ENCODE measurements at regions not wholly inside any gene's neighbourhood (a gene's known extent, or its start where the extent isn't known, plus 50 kb on each side); places are given as distances from the start of the nearest gene placed in this dataset.
"Not testable (repeated sequence)": the region's sequence is repeated elsewhere in the genome, so short reads cannot be mapped to it uniquely, and the experiment has no call there.

- no peak for DNase-seq
Observed at GRCh38 chr7:65317372-65317771, 56.3 kb upstream of the ZNF92 start.

DNA sequence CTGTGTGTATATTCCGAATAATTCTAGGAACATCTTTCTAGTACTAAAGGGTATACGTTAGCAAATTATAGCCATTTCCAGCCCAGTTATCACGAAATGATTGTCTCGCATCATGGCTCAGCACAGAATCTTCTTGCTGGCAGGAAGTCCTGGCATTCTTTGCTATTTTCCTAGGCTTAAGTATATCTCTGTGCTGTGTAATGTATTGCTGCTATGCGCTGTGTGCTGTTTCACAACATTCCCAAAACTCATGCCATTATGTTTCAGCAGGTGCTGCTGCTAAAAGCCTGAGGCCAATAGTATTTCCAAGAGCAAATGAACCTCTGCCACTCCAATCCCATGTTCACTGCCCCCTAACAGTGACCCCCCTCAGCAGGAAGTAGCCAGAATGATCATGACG, 62.9 kb upstream of the ZNF92 start:
- DNase-seq: no peak

GRCh38 chr7:65308300-65308678, 65.4 kb upstream of the ZNF92 start:
- DNase-seq: no peak

DNA sequence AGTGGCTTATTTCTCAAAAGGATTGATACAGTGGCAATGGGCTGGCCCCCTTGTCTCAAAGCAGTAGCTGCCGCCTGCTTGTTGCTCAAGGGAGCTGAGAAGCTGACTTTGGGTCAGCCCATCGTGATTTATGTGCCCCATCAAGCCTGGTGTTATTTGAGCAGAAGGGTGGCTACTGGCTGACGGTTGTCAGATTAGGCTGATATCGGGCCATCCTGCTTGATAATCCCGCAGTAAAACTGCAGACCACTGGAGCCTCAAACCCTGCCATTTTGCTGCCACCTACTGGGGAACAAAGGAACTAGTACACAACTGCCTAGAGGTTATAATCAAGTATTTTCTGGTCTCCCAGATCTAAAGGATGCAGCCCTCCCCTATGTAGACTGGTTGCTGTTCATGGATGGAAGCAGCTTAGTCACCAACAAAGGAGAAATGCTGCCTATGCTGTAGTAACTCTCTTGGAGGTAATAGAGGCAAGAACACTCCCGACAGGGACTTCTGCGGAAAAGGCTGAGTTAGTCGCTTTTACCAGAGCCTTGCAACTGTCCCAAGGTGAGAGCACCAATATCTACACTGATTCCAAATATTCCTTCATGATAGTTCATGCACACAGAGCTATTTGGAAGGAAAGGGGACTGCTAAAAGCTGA, 65.9 kb upstream of the ZNF92 start:
- peak; percentile 4 for DNase-seq

DNA sequence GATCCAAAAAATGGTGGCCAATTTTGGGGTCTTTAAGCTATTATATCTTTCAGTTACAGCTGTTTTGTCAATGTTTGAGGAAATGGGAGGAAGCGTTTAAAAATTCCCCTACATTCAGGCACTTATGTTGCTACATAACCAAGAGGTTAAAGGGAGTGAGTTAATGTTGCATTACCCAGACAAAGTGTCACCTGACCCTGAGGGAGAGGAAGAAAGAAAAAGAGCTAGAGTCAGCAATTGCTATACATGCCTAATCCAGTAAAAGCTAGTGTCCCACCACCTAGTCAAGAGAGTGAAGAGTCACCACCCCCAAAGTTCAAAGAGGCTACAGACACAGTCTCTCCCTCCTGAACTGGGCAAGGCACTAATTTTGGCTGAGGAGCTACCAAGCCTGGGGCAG, 69.5 kb upstream of the ZNF92 start:
- no peak for DNase-seq

GRCh38 chr7:65302883-65303282, 70.8 kb upstream of the ZNF92 start:
- no peak for DNase-seq

DNA sequence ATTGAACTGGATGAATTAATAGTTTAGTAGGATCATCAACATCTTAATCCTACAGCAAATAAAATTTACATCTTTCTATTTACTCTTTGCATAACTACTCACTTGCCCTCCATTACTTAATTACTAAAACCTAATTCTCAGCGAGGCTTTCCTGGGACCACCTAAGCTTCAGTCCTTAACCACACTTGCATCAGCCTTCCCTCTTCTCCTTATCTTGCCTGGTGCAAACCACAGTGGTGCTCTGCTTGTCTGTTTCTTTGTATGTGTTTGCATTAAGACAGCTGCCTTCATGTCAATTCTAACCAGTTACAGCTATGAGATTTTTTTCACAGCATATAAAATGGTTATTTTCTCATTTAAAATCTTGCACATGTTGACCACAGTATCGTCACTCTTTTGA, 72.6 kb upstream of the ZNF92 start:
- no peak for DNase-seq

GRCh38 chr7:65295409-65295808, 78.2 kb upstream of the ZNF92 start:
- no peak for DNase-seq

DNA sequence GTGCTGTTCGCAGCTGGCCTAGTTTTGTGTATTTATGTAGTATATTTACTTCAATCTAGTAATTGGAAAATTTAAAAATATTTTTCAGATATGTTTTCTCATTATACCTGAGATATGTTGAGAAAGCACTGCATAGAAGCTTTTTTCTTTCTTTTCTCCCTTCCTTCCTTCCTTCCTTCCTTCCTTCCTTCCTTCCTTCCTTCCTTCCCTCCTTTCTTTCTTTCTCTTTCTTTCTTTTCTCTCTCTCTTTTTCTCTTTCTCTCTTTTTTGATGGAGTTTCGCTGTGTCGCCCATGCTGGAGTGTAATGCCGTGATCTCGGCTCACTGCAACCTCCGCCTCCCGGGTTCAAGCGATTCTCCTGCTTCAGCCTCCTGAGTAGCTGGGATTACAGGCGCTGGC, 83.3 kb upstream of the ZNF92 start:
- not testable (repeated sequence) for DNase-seq

DNA sequence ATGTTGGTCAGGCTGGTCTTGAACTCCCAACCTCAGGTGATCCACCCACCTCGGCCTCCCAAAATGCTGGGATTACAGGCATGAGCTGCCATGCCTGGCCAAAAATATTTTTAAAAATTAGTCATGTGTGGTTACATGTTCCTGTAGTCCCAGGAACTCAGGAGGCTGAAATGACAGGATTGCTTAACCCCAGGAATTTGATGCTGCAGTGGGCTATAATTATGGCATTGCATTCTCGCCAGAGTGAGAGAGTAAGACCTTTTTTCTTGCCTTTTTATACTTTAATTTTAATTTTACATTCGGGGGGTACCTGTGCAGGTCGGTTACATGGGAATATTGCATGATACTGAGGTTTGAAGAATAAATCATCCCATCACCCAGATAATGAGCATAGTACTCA, 86.6 kb upstream of the ZNF92 start:
- no peak for DNase-seq

- DNase-seq: no peak
Observed at GRCh38 chr7:65285906-65286864, 87.5 kb upstream of the ZNF92 start.

DNA sequence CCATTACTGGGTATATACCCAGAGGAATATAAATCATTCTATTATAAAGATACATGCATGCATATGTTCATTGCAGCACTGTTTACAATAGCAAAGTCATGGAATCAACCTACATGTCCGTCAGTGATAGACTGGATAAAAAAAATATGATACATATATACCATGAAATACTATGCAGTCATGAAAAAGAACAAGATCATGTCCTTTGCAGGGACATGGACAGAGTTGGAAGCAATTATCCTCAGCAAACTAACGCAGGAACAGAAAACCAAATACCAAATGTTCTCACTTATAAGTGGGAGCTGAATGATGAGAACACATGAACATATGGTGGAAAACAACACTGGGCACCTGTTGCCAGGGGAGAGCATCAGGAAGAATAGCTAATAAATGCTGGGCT, 88.4 kb upstream of the ZNF92 start:
- DNase-seq: not testable (repeated sequence)

DNA sequence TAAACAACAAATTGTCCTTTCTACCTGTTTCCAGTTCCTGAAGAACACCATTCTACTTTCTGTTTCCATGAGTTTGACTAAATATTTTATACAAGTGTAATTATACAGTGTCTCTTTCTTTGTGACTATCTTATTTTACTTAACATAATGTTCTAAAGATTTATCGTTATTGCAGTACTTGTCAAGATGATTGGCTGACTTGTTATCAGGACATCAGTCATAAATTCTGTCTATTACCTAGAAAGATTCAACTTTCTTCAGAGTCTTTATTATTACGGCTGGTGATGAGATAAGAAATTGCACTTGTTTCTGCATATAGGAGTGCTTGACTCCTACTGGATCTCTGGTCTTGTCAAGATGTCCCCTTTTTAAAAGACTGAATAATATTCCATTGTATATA, 93.9 kb upstream of the ZNF92 start:
- DNase-seq: no peak

DNA sequence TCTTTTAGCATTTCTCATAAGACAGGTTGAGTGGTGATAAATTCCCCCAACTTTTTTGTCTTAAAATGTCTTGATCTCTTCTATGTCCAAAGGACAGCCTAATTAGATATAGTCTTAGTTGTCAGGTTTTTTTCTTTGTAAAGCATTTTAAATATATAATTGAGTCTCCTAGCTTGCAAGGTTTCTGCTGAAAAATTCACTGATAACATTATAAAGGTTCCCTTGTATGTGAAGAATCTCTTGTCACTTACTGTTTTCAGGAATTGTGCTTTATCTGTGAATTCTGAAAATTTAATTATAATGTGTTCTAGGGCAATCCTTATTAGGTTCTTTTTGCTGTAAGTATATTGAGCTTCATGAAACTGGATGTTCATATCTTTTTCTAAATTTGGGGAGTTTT, 96.8 kb upstream of the ZNF92 start:
- no peak for DNase-seq

GRCh38 chr7:65271502-65271901, 102.2 kb upstream of the ZNF92 start:
- not testable (repeated sequence) for DNase-seq

DNA sequence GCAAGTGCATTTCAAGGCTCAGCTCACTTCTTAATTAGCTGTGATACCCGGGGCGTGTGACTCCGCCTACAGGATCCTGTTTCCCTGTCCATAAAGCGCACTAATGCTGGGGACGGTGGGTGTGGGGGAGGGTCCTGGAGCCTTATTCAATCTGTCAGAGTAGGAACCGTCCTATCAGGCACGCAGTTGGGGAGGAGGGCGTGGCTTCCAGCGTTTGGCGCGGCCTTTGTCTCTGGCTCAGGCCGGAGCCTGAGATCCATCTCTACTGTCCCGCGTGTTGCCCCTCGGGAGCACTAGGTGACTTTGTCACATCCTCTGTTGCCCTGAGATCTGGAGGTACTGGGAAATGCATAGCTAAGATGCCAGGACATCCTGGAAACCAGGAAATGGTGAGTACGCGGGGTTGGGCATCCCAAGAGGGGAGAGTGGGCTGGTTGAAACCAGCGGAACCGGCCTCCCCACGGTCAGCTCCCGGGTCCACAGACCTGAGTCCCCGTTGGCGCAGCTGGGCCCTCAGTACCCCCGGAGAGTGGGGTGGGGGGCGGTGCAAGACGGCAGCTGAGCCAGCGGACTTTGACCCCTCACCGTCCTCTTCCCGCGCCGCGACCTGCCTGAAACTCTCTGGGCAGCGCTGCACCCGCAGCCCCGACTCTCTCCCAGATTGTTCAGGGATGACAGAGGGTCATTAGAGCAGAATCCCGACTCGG, 104.4 kb upstream of the ZNF92 start:
- peak; percentile 71 for DNase-seq

DNA sequence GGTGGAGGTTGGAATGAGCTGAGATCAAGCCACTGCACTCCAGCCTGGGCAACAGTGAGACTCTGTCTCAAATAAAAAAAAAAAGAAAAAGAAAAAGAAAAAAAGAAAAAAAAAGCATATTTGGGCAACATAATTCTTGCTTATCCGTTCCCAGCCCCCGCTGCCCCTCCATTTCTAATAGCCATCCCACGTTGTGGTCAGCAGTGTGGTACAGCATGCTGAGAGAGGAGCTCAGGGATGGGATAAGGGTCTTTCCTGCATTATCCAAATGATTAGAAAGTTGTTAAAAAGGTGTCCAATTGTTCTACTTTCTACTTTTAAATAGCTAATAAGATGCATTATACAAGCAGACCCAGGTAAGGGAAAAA, 104.9 kb upstream of the ZNF92 start:
- no peak for DNase-seq

GRCh38 chr7:65265933-65266519, 107.6 kb upstream of the ZNF92 start:
- DNase-seq: no peak

GRCh38 chr7:65264258-65264657, 109.4 kb upstream of the ZNF92 start:
- no peak for DNase-seq

- not testable (repeated sequence) for DNase-seq
Observed at GRCh38 chr7:65260673-65261072, 113.0 kb upstream of the ZNF92 start.

- DNase-seq: not testable (repeated sequence)
Observed at GRCh38 chr7:65259864-65260525, 113.7 kb upstream of the ZNF92 start.

DNA sequence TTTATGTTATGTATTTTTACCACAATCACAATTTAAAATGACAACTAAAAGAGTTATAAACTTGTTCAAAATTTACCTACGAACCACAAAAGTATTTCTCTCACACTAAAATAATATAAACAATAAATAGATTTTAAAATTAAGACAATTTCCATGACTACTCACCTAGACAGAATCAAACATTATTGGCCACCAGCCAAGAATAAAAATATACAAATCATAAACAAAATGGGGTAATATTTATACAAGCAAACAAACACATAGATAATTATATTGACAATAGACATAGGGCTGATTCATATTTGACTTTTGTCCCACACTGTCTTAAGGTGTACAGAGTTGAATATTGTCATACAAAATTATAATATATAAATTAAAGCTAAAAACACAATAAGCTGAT, 119.6 kb upstream of the ZNF92 start:
- no peak for DNase-seq

All from NCI-H446 treated with DMSO at 0.1 percent for 48 hours (cell line).